ENCODE measurements at regions not wholly inside any gene's neighbourhood (a gene's known extent, or its start where the extent isn't known, plus 50 kb on each side); places are given as distances from the start of the nearest gene placed in this dataset.

GRCh38 chr7:95672434-95672833, 76.1 kb upstream of the PDK4 start:
- no peak for TF ChIP-seq CTCF (IDR thresholded peaks at IDR 0.05; ENCODE audit: control insufficient read depth, extremely low read depth, insufficient read depth)
- H3K4me3 ChIP-seq (ENCODE audit: low read depth, low read length) = no peak overlapping the region
- no peak for DNase-seq (ENCODE audit: low read depth)

- no peak overlapping the region for H3K4me3 ChIP-seq (ENCODE audit: low read depth, low read length)
- no peak for DNase-seq (ENCODE audit: low read depth)
- no peak for TF ChIP-seq CTCF (IDR thresholded peaks at IDR 0.05; ENCODE audit: control insufficient read depth, extremely low read depth, insufficient read depth)
Observed at GRCh38 chr7:95669513-95669912, 73.2 kb upstream of the PDK4 start.

GRCh38 chr7:95668504-95669018, 72.2 kb upstream of the PDK4 start:
- no peak for DNase-seq (ENCODE audit: low read depth)
- TF ChIP-seq CTCF (IDR thresholded peaks at IDR 0.05; ENCODE audit: control insufficient read depth, extremely low read depth, insufficient read depth) = no peak
- H3K4me3 ChIP-seq (ENCODE audit: low read depth, low read length) = no peak overlapping the region

GRCh38 chr7:95662987-95663386, 66.7 kb upstream of the PDK4 start:
- H3K4me3 ChIP-seq (ENCODE audit: low read depth, low read length) = no peak overlapping the region
- no peak for TF ChIP-seq CTCF (IDR thresholded peaks at IDR 0.05; ENCODE audit: control insufficient read depth, extremely low read depth, insufficient read depth)
- DNase-seq (ENCODE audit: low read depth) = no peak

GRCh38 chr7:95660023-95660434, 63.7 kb upstream of the PDK4 start:
- peak; percentile 69 for DNase-seq (ENCODE audit: low read depth)
- H3K4me3 ChIP-seq (ENCODE audit: low read depth, low read length) = no peak overlapping the region
- TF ChIP-seq CTCF (IDR thresholded peaks at IDR 0.05; ENCODE audit: control insufficient read depth, extremely low read depth, insufficient read depth) = no peak

- TF ChIP-seq CTCF (IDR thresholded peaks at IDR 0.05; ENCODE audit: control insufficient read depth, extremely low read depth, insufficient read depth) = no peak
- no peak overlapping the region for H3K4me3 ChIP-seq (ENCODE audit: low read depth, low read length)
- no peak for DNase-seq (ENCODE audit: low read depth)
Observed at GRCh38 chr7:95658676-95659075, 62.4 kb upstream of the PDK4 start.

- no peak for DNase-seq (ENCODE audit: low read depth)
- H3K4me3 ChIP-seq (ENCODE audit: low read depth, low read length) = no peak overlapping the region
- TF ChIP-seq CTCF (IDR thresholded peaks at IDR 0.05; ENCODE audit: control insufficient read depth, extremely low read depth, insufficient read depth) = no peak
Observed at GRCh38 chr7:95649546-95649945, 53.2 kb upstream of the PDK4 start.

All from LNCaP clone FGC (cell line).